Stimulated activated CD4-positive, alpha-beta T cell treated with anti-CD3 and anti-CD28 coated beads, Interleukin-15, amount 100 ng/mL, for 1 hour (primary cell): ENCODE measurements at regions not wholly inside any gene's neighbourhood (a gene's known extent, or its start where the extent isn't known, plus 50 kb on each side); places are given as distances from the start of the nearest gene placed in this dataset.
"Not testable (repeated sequence)": the region's sequence is repeated elsewhere in the genome, so short reads cannot be mapped to it uniquely, and the experiment has no call there.

ENCODE experiments used
- DNase-seq, 2 donors: peaks; one replicate each; pipeline ENCODE4 v3.0.0-alpha.2; 2020; ENCODE audit warnings: low read depth in 1 of 2, low spot score in 1 of 2

GRCh38 chr7:9919-10318 is 182.5 kb upstream of the FAM20C start:
- peak in 1 of 2 donors; percentile 10 for DNase-seq

GRCh38 chr7:32565-33280 is 159.6 kb upstream of the FAM20C start:
- DNase-seq, result not testable (repeated sequence)

GRCh38 chr7:35121-35541 is 157.2 kb upstream of the FAM20C start:
- not testable (repeated sequence) for DNase-seq

DNA sequence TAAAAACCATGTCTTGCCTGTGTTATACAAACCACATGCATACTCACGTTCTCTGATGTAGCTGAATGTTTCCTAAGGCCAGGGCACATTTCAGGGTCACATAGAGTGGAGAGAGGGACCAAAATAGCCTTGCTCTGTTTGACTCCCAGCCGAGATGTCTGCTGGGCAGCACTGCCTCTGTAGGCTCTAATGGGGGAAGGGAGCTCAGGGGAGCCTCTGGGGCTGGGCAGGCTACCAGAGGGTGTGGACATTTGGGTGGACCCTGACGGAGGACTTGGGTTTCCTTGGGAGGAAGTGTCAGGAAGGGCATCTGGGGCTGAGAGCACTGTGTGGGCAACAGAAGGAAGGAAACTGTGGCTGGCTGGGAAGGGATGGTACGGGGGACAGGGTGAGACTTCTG is 155.8 kb upstream of the FAM20C start:
- DNase-seq, result not testable (repeated sequence)

GRCh38 chr7:37656-38055 is 154.7 kb upstream of the FAM20C start:
- not testable (repeated sequence) for DNase-seq

DNA sequence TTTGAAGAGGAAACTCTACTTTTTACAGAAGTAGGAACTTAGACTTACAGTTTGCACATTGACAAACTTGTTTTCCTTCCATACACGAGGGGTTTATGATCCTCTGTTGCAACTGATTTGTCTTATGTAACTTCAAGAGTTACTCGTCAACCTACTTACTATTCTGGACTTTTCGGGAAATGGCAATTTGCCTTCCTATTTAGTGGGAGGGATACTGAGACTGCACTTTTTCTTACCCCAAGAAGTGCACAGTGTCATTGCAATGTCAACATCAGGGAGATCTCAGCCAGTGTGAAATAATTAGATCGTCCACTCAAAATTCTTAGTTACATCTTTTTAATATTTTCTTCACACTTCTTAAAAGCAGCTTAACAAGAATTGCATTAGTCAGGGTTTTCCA is 153.9 kb upstream of the FAM20C start:
- DNase-seq, result not testable (repeated sequence)

DNA sequence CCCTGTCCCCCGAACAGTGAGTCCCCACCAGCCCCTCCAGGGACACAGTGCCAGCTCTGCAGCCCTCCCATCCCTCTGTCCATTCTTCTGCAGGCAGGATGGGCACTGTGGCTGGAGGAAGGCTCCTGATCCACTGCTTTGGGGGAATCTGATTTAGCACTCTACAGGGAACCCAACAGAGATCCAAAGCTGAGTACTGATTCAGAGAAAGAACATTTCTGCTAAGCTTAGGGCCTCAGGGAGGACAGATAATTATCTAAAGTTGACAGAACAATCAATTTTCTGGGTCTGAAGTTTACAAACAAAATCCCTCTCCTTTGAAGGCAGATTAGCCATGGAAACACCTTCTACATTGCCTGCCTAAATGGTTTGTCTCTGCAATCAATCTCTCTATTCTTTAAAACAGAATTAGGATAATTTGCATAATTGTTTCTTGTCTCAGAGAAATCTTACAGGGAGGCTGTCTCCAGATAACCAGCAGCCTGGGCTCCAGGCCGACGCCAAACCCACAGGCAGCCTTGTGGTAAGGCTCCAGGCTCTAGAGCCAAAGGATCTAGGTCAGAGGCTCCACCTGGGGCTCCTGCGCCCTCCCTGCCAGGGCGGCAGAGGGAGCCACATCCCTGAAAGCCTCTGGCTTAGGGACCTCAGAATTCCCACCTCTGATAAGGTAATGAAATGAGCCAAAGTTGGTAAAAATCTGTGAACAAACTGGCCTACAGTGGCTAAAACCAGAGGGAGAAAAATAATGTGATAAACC is 152.2 kb upstream of the FAM20C start:
- DNase-seq, result not testable (repeated sequence)

DNA sequence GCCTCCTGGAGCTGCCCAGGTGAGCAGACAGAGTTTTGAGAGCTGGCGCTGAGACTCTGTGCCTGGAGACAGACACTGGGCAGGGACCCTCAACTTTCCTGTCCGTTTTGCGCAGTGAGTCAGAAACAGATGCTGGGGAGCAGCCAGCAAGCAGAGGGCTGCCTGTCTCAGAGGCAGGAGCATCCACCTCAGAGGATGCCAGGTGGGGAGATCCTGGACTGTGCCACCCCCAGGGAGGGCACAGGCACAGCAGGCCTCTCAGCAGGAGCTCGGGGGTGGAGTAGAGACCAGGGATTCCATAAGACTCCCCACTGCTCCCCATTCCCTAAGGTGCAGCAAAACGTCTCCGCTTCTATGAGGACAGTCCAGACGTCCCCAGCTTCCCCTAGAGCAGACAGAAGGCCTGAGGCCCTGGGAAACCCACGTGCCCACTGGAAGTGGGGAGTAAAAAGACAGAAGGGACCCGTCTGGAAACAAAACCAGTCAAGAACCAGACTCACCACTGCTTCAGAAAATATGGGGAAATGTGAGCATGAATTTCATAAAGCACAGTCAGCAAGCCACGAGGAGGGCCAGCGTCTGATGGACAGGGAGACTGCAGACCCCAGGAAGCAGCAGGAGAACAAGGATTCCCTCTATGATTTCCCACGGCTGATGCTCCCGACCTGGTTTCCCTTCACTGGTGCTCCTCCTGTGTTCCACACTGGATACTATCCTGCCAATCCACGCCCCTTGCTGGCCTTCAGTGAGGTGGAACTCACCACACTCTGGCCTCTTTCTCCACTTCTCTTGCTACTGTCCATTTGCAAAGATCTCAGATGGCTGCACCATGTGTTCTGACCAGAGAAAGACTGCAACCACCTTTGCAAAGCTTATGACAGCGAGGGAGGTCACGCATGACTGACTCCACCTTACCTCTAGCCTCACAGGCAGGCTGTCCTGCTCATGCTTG is 151.3 kb upstream of the FAM20C start:
- no peak for DNase-seq

GRCh38 chr7:41917-42565 is 150.3 kb upstream of the FAM20C start:
- no peak for DNase-seq

GRCh38 chr7:43791-44540 is 148.4 kb upstream of the FAM20C start:
- DNase-seq, result no peak

- DNase-seq, result no peak
Measured at GRCh38 chr7:44541-44896, 147.9 kb upstream of the FAM20C start.

GRCh38 chr7:45106-46090 is 147.0 kb upstream of the FAM20C start:
- no peak for DNase-seq

DNA sequence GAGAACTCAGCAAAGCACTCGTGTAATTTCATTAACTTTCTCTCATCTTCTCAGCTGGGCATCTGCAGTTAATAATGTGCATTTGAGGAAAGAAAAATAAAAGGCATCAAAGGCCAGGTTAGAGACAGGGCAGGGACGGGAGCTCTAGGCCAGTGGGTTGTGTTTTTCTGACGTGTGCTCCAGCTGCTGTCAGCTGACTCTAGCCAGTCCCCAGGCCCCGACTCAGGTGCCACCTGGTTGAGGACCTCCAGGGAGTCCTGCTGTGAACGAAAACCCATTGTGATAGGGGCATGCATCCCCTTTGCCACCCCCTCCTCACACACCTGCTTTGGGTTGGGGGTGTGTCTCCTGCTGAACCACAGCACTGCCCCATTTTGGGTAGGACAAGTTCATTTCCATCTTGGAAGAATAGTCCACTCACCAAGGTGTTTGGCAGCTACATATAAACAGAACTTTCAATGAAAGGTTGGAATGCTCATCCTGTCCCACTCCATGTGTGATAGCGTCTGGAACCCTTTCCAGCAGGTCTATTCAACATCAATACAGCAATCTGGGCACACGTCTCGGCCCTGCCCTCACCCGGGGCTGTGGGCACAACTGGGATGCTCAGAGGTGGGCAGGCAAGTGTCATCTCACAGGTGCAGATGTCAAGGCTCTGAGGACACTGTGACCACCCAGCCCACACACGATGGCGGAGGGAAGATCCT is 146.1 kb upstream of the FAM20C start:
- no peak for DNase-seq

GRCh38 chr7:46830-47140 is 145.6 kb upstream of the FAM20C start:
- no peak for DNase-seq

DNA sequence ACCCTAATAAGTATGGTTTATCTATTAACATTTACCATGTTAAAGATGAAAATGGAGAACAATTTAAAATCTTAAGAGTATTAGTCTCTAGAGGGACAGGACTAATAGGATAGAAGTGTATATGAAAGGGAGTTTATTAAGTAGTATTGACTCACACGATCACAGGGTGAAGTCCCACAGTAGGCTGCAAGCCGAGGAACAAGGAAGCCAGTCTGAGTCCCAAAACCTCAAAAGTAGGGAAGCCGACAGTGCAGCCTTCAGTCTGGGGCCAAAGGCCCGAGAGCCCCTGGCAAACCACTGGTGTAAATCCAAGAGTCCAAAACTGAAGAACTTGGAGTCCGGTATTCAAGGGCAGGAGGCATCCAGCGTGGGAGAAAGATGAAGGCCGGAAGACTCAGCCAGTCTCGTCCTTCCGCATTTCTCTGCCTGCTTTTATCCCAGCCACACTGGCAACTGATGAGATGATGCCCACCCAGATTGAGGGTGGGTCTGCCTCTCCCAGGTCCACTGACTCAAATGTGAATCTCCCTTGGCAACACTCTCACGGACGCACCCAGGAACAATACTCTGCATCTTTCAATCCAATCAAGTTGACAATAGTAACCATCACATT is 140.8 kb upstream of the FAM20C start:
- no peak for DNase-seq

DNA sequence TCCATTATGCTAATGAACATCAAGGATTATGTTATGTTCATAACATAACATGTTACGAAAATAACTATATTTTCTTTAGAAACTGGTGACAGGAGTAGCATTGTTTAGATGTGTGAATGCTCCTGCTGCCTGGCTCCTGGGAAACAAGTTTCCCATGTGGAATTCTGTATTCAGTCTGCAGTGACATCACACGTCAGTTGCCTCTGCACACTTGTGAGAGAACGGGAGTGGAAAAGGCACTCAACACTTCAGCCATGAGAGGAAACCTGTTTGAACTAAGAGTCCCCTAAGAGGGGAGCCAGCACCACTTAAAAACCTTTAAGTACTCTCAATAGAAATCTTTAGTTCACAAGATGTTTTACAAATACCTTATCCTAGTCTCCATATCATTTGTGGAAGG is 140.3 kb upstream of the FAM20C start:
- DNase-seq, result no peak

DNA sequence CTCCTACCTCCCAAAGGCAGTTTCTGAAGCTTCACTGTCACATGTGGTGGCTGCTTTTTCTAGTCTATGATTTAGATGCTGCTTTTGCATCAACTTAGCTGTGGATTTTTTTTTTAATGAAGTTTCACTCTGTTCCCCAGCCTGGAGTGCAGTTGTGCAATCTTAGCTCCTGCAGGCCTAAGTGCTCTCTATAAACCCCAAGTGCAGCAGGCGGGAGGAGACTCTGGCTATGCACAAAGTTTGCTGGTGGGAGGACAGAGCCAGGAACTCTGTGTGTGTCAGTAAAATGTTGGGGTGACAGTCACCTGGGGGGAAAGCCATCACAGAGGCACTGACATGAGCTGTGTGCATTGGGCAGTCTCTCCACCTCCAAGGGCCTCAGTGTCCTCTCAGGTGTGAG is 138.8 kb upstream of the FAM20C start:
- no peak for DNase-seq

- DNase-seq, result no peak
Measured at GRCh38 chr7:54615-55014, 137.8 kb upstream of the FAM20C start.
